Neutrophil (primary cell): ENCODE measurements at regions not wholly inside any gene's neighbourhood (a gene's known extent, or its start where the extent isn't known, plus 50 kb on each side); places are given as distances from the start of the nearest gene placed in this dataset.

Source experiments
- H3K27ac ChIP-seq: fragments of 200-600 bp; sonication (generic); 2 replicates; pipeline ENCODE4 v1.5.1; 2016; ENCODE audit warnings: mild to moderate bottlenecking, moderate library complexity
- H3K27me3 ChIP-seq: fragments of 200-600 bp; sonication (generic); 2 replicates; pipeline ENCODE4 v1.6.0; 2016; ENCODE audit warnings: mild to moderate bottlenecking
- H3K36me3 ChIP-seq: fragments of 200-600 bp; sonication (generic); 2 replicates; pipeline ENCODE4 v1.5.1; 2017
- H3K4me1 ChIP-seq, 2 experiments: fragments of 200-600 bp in 1 of 2; sonication (generic) in 1 of 2; 1 replicate in 1 of 2; 2 replicates in 1 of 2; pipeline versions ENCODE4 v1.5.1 to v1.6.1; 2013 to 2016; ENCODE audit warnings: low read depth in 1 of 2, low read length in 1 of 2, mild to moderate bottlenecking in 1 of 2, moderate library complexity in 1 of 2; ENCODE audit not compliant: control insufficient read depth in 1 of 2, insufficient read depth in 1 of 2
- H3K4me3 ChIP-seq, 2 experiments: fragments of 200-600 bp in 1 of 2; sonication (generic) in 1 of 2; 1 replicate in 1 of 2; 2 replicates in 1 of 2; pipeline ENCODE4 v1.5.1; 2013 to 2016; ENCODE audit warnings: low read depth in 1 of 2, low read length in 1 of 2, mild to moderate bottlenecking in 1 of 2, moderate library complexity in 1 of 2
- H3K9me3 ChIP-seq: fragments of 200-600 bp; sonication (generic); 2 replicates; pipeline ENCODE4 v1.5.1; 2016
- CTCF ChIP-seq: fragments of 200-600 bp; sonication (generic); IDR thresholded peaks from 2 replicates; pipeline ENCODE4 v1.5.1; 2016; ENCODE audit warnings: antibody characterized with exemption

DNA sequence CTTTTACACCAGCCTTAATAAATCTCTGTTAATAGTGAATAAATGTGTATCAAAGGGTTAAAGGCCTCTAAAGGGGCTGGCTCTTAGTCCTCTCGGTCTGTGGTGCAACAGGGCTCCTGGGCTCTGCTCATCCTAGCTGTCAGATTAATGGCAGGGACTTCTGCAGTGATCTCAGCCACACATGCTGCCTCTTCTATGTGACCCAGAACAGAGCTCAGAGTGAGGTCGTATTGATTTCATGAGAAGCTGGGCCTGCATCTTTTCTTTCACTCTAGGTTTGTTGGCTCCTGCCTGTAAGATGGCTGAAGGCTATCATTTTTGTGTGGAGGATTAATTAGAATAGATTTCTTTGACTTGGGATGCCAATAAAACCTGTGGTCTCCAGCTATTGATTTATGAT, 165.0 kb upstream of the GLRA1 start:
- no peak for TF ChIP-seq CTCF
- H3K27me3 ChIP-seq: no peaks in the 10 kb centered on the region
- H3K4me3 ChIP-seq: no peak overlapping the region
- no peaks in the 10 kb centered on the region for H3K9me3 ChIP-seq
- H3K36me3 ChIP-seq: no peaks in the 10 kb centered on the region
- no peaks in the 10 kb centered on the region for H3K4me1 ChIP-seq
- no peak overlapping the region for H3K27ac ChIP-seq

GRCh38 chr5:152086668-152087067, 162.0 kb upstream of the GLRA1 start:
- Histone ChIP-seq H3K4me3 (no peak overlapping the region), H3K4me1 (no peaks in the 10 kb centered on the region), H3K27ac (no peak overlapping the region), H3K9me3 (no peaks in the 10 kb centered on the region), H3K36me3 (no peaks in the 10 kb centered on the region), H3K27me3 (no peaks in the 10 kb centered on the region)
- TF ChIP-seq CTCF: no peak

GRCh38 chr5:152084476-152084875, 159.8 kb upstream of the GLRA1 start:
- H3K4me3 ChIP-seq: no peak overlapping the region
- no peak overlapping the region for H3K27ac ChIP-seq
- H3K9me3 ChIP-seq: no peaks in the 10 kb centered on the region
- no peaks in the 10 kb centered on the region for H3K36me3 ChIP-seq
- no peaks in the 10 kb centered on the region for H3K4me1 ChIP-seq
- no peaks in the 10 kb centered on the region for H3K27me3 ChIP-seq
- TF ChIP-seq CTCF: no peak

DNA sequence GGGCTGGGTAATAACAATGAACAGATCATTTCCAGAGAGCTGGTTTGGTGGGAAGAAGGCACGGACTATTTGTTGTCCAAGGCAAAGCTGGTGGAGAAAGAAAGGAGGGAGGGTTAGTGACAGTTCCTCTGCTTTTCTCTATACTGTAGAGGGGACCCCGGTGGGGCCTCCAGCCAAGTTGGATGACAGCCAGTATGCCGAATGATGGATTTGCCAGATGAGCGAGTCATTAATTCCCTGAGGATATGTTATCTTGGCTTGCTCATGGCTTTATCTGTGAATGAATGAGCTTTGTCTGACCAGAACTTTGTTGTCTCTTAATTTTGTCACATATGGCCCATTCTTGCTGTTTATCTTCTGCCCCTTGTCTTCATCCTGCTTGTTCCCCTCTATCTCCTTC, 158.6 kb upstream of the GLRA1 start:
- Histone ChIP-seq H3K27me3 (no peaks in the 10 kb centered on the region), H3K4me1 (no peaks in the 10 kb centered on the region), H3K9me3 (no peaks in the 10 kb centered on the region), H3K36me3 (no peaks in the 10 kb centered on the region), H3K27ac (no peak overlapping the region), H3K4me3 (no peak overlapping the region)
- no peak for TF ChIP-seq CTCF

DNA sequence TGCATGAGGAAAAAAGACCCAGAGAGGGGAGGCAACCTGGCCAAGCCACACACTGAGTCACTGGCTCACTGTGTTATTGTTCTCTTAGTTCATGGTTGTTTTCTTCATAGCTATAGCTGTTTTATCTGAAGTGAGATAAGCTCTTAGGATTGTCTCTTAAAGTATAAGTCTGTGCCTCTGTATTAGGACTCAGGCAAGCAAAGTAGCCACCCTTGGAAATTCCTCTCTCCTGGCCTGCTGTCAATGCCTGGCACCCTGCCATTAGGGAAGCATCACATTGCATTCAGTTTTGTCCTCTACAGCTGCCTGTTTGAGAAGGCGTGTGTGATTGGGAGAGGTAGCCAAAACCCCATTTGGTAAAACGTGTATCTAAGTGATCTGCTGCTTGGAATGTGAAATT, 147.4 kb upstream of the GLRA1 start:
- no peaks in the 10 kb centered on the region for H3K9me3 ChIP-seq
- no peaks in the 10 kb centered on the region for H3K27me3 ChIP-seq
- no peak overlapping the region for H3K4me3 ChIP-seq
- no peak overlapping the region for H3K27ac ChIP-seq
- H3K36me3 ChIP-seq: no peaks in the 10 kb centered on the region
- no peak for TF ChIP-seq CTCF
- no peaks in the 10 kb centered on the region for H3K4me1 ChIP-seq

DNA sequence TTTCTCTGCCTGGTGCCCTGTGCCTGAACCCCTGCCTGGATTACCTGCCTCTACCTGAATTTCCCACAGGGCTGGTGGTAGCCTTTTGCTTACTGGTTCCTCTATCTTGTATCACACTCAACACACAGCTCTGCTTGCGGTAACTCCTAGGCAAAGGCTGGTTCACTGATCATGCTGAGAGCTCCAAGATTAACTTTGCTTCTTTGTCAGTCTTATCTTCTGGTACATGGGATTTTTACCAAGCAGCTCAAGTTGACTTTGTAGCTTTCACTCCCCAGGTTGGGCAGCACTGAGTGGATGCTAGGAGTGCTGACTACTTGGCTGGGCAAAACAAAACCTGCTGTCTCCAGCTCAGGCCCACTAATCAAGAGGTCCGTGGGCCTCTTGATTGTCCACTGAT, 145.9 kb upstream of the GLRA1 start:
- Histone ChIP-seq H3K36me3 (no peaks in the 10 kb centered on the region), H3K27me3 (no peaks in the 10 kb centered on the region), H3K27ac (no peak overlapping the region), H3K9me3 (no peaks in the 10 kb centered on the region), H3K4me3 (no peak overlapping the region), H3K4me1 (no peaks in the 10 kb centered on the region)
- no peak for TF ChIP-seq CTCF
